NCI-H226 (cell line): ENCODE measurements at regions not wholly inside any gene's neighbourhood (a gene's known extent, or its start where the extent isn't known, plus 50 kb on each side); places are given as distances from the start of the nearest gene placed in this dataset.
"Not testable (repeated sequence)": the region's sequence is repeated elsewhere in the genome, so short reads cannot be mapped to it uniquely, and the experiment has no call there.

Experiments used
- DNase-seq: peaks from one replicate; pipeline ENCODE4 v3.0.0-alpha.2; 2015

GRCh38 chr13:44652168-44652567 is 76.0 kb upstream of the TSC22D1 start:
- no peak for DNase-seq

- no peak for DNase-seq
These were observed 75.6 kb upstream of the TSC22D1 start for GRCh38 chr13:44651724-44652123.

- DNase-seq, result no peak
These were observed 75.1 kb upstream of the TSC22D1 start for GRCh38 chr13:44651209-44651608.

GRCh38 chr13:44649834-44650233 is 73.7 kb upstream of the TSC22D1 start:
- DNase-seq, result no peak

- no peak for DNase-seq
These were observed 72.9 kb upstream of the TSC22D1 start for GRCh38 chr13:44649104-44649428.

GRCh38 chr13:44648392-44649103 is 72.4 kb upstream of the TSC22D1 start:
- no peak for DNase-seq

- DNase-seq, result not testable (repeated sequence)
These were observed 71.4 kb upstream of the TSC22D1 start for GRCh38 chr13:44647560-44647959.

- no peak for DNase-seq
These were observed 69.9 kb upstream of the TSC22D1 start for GRCh38 chr13:44646044-44646443.

GRCh38 chr13:44643256-44643655 is 67.1 kb upstream of the TSC22D1 start:
- no peak for DNase-seq

- no peak for DNase-seq
These were observed 61.5 kb upstream of the TSC22D1 start for GRCh38 chr13:44637581-44637980.

- DNase-seq, result no peak
These were observed 53.5 kb upstream of the TSC22D1 start for GRCh38 chr13:44629465-44630183.

GRCh38 chr13:44628826-44629225 is 52.7 kb upstream of the TSC22D1 start:
- DNase-seq, result not testable (repeated sequence)

GRCh38 chr13:44627441-44627840 is 51.3 kb upstream of the TSC22D1 start:
- no peak for DNase-seq

GRCh38 chr13:44626176-44626575 is 50.0 kb upstream of the TSC22D1 start:
- no peak for DNase-seq
